ENCODE measurements at regions not wholly inside any gene's neighbourhood (a gene's known extent, or its start where the extent isn't known, plus 50 kb on each side); places are given as distances from the start of the nearest gene placed in this dataset.

DNA sequence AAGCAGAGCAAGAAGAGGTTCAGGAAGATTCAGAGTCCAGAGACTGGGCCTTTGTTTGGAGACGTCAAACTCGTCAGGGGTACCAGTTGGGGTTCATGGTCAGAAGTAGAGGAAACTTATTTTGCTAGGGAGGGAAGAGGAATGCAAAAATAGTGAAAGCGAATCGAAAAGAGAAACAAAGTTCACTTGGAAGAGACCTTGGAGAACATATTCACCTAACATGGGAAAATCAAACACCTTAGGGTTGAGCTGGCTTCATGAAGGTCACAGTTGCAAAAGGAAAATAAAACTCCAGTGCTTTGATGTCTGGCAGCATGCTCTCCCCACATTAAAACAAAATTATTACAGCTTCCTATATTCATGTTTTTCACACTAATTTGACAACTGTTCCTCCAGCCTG lies 440.4 kb downstream of the EPM2A start:
- H3K9me3 Mint-ChIP-seq: no peaks in the 10 kb centered on the region
- ATAC-seq (ENCODE audit: low read depth) (no peak), DNase-seq (no peak)
- ChIA-PET CTCF (no interaction called here), POLR2A (no interaction called here)
- TF ChIP-seq, protein P1, sequence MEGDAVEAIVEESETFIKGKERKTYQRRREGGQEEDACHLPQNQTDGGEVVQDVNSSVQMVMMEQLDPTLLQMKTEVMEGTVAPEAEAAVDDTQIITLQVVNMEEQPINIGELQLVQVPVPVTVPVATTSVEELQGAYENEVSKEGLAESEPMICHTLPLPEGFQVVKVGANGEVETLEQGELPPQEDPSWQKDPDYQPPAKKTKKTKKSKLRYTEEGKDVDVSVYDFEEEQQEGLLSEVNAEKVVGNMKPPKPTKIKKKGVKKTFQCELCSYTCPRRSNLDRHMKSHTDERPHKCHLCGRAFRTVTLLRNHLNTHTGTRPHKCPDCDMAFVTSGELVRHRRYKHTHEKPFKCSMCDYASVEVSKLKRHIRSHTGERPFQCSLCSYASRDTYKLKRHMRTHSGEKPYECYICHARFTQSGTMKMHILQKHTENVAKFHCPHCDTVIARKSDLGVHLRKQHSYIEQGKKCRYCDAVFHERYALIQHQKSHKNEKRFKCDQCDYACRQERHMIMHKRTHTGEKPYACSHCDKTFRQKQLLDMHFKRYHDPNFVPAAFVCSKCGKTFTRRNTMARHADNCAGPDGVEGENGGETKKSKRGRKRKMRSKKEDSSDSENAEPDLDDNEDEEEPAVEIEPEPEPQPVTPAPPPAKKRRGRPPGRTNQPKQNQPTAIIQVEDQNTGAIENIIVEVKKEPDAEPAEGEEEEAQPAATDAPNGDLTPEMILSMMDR (IDR thresholded peaks at IDR 0.05): no peak
- intact Hi-C loops (cut with micrococcal nuclease): no loop called here
- no peak overlapping the region for H3K4me3 Mint-ChIP-seq
- H3K27me3 Mint-ChIP-seq: no peaks in the 10 kb centered on the region
- no peaks in the 10 kb centered on the region for H3K36me3 Mint-ChIP-seq (ENCODE audit: low read depth)
- no peak overlapping the region for H3K27ac Mint-ChIP-seq
- no peaks in the 10 kb centered on the region for H3K4me1 Mint-ChIP-seq

DNA sequence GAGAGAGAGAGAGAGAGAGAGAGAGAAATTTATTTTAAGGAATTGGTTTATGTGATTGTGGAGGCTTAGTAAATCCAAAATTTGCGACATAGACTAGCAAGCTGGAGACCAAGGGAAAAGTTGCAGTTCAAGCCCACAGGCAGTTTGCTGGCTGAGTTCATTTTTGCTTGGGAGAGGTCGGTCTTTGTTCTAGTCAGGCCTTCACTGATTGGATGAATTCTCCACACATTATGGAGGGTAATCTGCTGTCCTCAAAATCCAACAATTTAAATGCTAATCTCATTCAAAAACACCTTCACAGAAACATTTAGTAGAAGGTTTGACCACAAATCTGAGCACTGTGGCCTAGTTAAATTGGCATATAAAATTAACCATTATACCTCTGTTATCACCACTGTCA lies 439.6 kb downstream of the EPM2A start:
- ChIA-PET CTCF (no interaction called here), POLR2A (interaction anchor here (0.7 kb wide), 1 partner anchor 23 kb away, joined by 3 read pairs; no protein-coding TSS in a partner anchor)
- H3K4me1 Mint-ChIP-seq: no peaks in the 10 kb centered on the region
- H3K36me3 Mint-ChIP-seq (ENCODE audit: low read depth): no peaks in the 10 kb centered on the region
- TF ChIP-seq, protein P1 (IDR thresholded peaks at IDR 0.05): no peak
- H3K27ac Mint-ChIP-seq: no peak overlapping the region
- ATAC-seq (ENCODE audit: low read depth) (no peak), DNase-seq (no peak)
- no peaks in the 10 kb centered on the region for H3K9me3 Mint-ChIP-seq
- no peaks in the 10 kb centered on the region for H3K27me3 Mint-ChIP-seq
- H3K4me3 Mint-ChIP-seq: no peak overlapping the region
- intact Hi-C loops (cut with micrococcal nuclease): no loop called here

DNA sequence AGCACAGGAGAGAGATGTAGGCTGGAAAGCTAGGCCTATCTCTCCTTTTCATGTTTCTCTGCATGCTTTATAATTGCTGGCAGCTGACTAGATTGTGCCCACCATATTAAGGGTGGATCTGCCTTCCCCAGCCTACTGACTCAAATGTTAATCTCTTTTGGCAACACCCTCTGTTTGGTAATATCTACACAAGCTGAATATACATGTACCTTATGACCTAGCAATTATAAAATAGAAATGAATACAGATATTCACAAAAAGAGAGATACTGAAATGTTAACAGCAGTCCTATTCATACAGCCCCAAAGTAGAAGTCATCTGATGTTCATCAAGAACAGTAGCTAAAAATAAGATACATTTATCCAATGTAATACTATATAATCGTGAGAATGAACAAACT lies 429.6 kb downstream of the EPM2A start:
- no peaks in the 10 kb centered on the region for H3K9me3 Mint-ChIP-seq
- DNase-seq (no peak), ATAC-seq (ENCODE audit: low read depth) (no peak)
- no peak overlapping the region for H3K4me3 Mint-ChIP-seq
- no peaks in the 10 kb centered on the region for H3K4me1 Mint-ChIP-seq
- ChIA-PET POLR2A (no interaction called here), CTCF (no interaction called here)
- H3K27me3 Mint-ChIP-seq: peaks cover 3% of the 10 kb centered on the region
- H3K27ac Mint-ChIP-seq: no peak overlapping the region
- TF ChIP-seq, protein P1 (IDR thresholded peaks at IDR 0.05): no peak
- intact Hi-C loops (cut with micrococcal nuclease): no loop called here
- no peaks in the 10 kb centered on the region for H3K36me3 Mint-ChIP-seq (ENCODE audit: low read depth)

DNA sequence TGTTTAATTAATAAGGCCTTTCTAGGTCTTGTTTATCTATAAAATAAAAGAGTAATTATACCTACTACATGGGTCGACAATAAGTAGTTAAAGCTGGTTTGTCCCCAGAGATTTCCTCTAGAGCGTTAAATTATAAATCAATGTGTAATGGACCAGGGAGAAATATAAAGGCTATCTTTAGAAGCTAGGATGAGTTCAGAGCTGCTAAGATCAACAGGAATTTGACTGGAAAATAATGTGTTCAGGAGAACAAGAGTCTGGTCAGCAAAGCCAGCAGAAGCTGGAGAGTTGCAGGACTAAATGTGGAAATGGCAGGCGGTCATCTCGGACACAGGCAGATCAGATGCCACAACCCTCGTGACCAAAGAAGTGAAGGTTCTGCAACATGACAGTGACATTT lies 428.8 kb downstream of the EPM2A start:
- H3K27ac Mint-ChIP-seq: no peak overlapping the region
- no peak for ATAC-seq (ENCODE audit: low read depth)
- intact Hi-C loops (cut with micrococcal nuclease): no loop called here
- no peaks in the 10 kb centered on the region for H3K4me1 Mint-ChIP-seq
- H3K36me3 Mint-ChIP-seq (ENCODE audit: low read depth): no peaks in the 10 kb centered on the region
- H3K9me3 Mint-ChIP-seq: no peaks in the 10 kb centered on the region
- CTCF ChIA-PET: no interaction called here
- H3K4me3 Mint-ChIP-seq: no peak overlapping the region
- H3K27me3 Mint-ChIP-seq: peaks cover 3% of the 10 kb centered on the region
- DNase-seq: no peak
- POLR2A ChIA-PET: no interaction called here
- TF ChIP-seq, protein P1 (IDR thresholded peaks at IDR 0.05): no peak

DNA sequence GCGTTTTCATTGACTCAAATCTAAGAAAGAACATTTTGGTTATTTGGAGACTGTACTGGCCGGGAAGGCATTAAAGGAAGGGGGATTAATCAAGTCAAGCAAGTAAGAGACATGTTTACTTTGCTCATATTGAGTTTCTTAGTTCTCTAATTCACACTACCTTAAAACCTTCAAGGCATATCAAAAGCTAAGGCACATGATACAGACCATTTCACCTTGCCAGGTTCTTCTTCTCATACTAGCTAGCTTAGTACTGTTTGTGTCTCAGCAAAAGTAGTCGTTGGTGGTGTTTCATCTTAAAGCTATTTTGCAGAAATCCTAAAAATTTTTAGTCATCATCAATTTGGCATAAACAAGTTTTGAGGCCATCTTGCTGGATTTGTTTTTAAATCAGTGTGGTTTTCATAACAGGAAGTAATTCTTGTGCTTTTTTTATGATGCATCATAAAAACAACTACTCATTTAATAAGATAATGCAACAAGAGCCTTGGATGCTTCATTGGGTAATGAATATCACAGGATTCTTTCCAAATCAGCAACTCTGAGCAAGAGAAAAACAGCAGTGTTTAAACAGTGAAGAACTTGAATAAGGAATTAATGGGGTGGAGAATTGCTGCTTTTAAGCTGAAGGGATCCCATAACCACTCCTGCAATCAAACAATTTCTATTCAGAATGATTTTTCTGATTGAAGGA lies 425.3 kb downstream of the EPM2A start:
- CTCF ChIA-PET: no interaction called here
- DNase-seq: no peak
- no peaks in the 10 kb centered on the region for H3K27me3 Mint-ChIP-seq
- ATAC-seq (ENCODE audit: low read depth): no peak
- no peak overlapping the region for H3K4me3 Mint-ChIP-seq
- no peaks in the 10 kb centered on the region for H3K4me1 Mint-ChIP-seq
- intact Hi-C loops (cut with micrococcal nuclease): no loop called here
- no peak overlapping the region for H3K27ac Mint-ChIP-seq
- no peaks in the 10 kb centered on the region for H3K9me3 Mint-ChIP-seq
- H3K36me3 Mint-ChIP-seq (ENCODE audit: low read depth): no peaks in the 10 kb centered on the region
- TF ChIP-seq, protein P1 (IDR thresholded peaks at IDR 0.05): no peak
- POLR2A ChIA-PET: no interaction called here
